GM18519 (cell line): ENCODE measurements at regions not wholly inside any gene's neighbourhood (a gene's known extent, or its start where the extent isn't known, plus 50 kb on each side); places are given as distances from the start of the nearest gene placed in this dataset.

Source experiments
- ATAC-seq: cut with Tn5 transposase; IDR thresholded peaks from one replicate; pipeline ENCODE4 v1.9.1; 2021; ENCODE audit warnings: mild to moderate bottlenecking, moderate library complexity; ENCODE audit not compliant: unreplicated experiment, low FRiP score

- no peak for ATAC-seq
These were observed 421.7 kb upstream of the KIF2A start for GRCh38 chr5:61884252-61884855.

GRCh38 chr5:61886214-61886613 is 419.8 kb upstream of the KIF2A start:
- ATAC-seq: no peak

- no peak for ATAC-seq
These were observed 418.7 kb upstream of the KIF2A start for GRCh38 chr5:61887271-61887670.

GRCh38 chr5:61894046-61894445 is 412.0 kb upstream of the KIF2A start:
- ATAC-seq: no peak

- no peak for ATAC-seq
These were observed 409.2 kb upstream of the KIF2A start for GRCh38 chr5:61896811-61897210.

- no peak for ATAC-seq
These were observed 408.8 kb upstream of the KIF2A start for GRCh38 chr5:61897251-61897650.

GRCh38 chr5:61901997-61902396 is 404.0 kb upstream of the KIF2A start:
- no peak for ATAC-seq

- ATAC-seq: no peak
These were observed 401.3 kb upstream of the KIF2A start for GRCh38 chr5:61904730-61905129.

- no peak for ATAC-seq
These were observed 400.4 kb upstream of the KIF2A start for GRCh38 chr5:61905613-61906012.

GRCh38 chr5:61906820-61907219 is 399.2 kb upstream of the KIF2A start:
- ATAC-seq: peak; percentile 56

GRCh38 chr5:61907995-61908394 is 398.0 kb upstream of the KIF2A start:
- ATAC-seq: no peak

- ATAC-seq: peak; percentile 58
These were observed 395.2 kb upstream of the KIF2A start for GRCh38 chr5:61910771-61911170.

GRCh38 chr5:61912559-61912958 is 393.4 kb upstream of the KIF2A start:
- no peak for ATAC-seq

- no peak for ATAC-seq
These were observed 390.4 kb upstream of the KIF2A start for GRCh38 chr5:61915646-61916045.

- ATAC-seq: no peak
These were observed 389.1 kb upstream of the KIF2A start for GRCh38 chr5:61916621-61917620.

- ATAC-seq: no peak
These were observed 387.4 kb upstream of the KIF2A start for GRCh38 chr5:61918611-61919010.

GRCh38 chr5:61919920-61920319 is 386.1 kb upstream of the KIF2A start:
- no peak for ATAC-seq

GRCh38 chr5:61924251-61924650 is 381.8 kb upstream of the KIF2A start:
- ATAC-seq: no peak

GRCh38 chr5:61926911-61927310 is 379.1 kb upstream of the KIF2A start:
- ATAC-seq: no peak

- ATAC-seq: no peak
These were observed 374.8 kb upstream of the KIF2A start for GRCh38 chr5:61931236-61931635.

- no peak for ATAC-seq
These were observed 372.0 kb upstream of the KIF2A start for GRCh38 chr5:61933787-61934626.
